ENCODE measurements at regions not wholly inside any gene's neighbourhood (a gene's known extent, or its start where the extent isn't known, plus 50 kb on each side); places are given as distances from the start of the nearest gene placed in this dataset.

DNA sequence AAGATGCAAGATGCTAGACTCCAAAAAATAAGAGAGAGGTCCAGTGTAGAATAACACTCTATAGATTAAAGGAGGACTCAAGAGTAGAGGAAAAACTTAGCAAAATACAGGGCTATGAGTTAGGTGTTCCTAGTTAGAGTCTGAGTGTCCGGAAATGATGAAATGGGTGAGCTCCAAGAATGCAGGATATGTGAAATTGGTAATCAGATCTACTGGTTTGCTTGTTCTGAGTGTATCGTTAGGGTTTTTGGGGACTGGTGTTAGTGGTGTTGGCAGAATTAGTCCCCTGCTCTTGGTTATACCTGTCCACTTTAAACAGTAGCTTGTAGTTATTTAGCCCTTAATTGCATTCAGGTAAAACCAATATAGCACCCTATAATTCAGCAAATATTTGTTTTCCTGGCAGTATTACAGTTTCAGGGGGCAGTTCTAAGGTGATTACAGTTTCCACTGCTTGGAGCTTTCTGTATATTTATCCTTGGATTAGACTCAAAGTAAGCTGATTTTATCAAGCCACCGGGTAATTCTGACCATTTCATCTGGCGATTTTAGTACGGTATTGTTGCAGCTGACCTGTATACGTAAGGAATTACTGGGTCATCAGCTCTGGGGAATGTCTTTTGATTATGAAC is 332.7 kb downstream of the CHRM3 start:
- Histone ChIP-seq H3K27ac (ENCODE audit: insufficient read depth, low read length) (no peak overlapping the region), H2AFZ (ENCODE audit: low read length) (no peak overlapping the region)

GRCh38 chr1:239719642-239720258 is 333.4 kb downstream of the CHRM3 start:
- DNase-seq (ENCODE audit: low read depth in 2 of 2) = no peak
- no peak overlapping the region for H3K4me3 ChIP-seq (replicated peaks in 1 of 4; ENCODE audit: control extremely low read depth in 1 of 4, insufficient read depth in 1 of 4, low read depth in 3 of 4, low read length in 4 of 4)
- H3K36me3 ChIP-seq (ENCODE audit: control insufficient read depth, insufficient read depth, low read length) = no peaks in the 10 kb centered on the region
- H4K20me1 ChIP-seq (ENCODE audit: control insufficient read depth, extremely low read depth, insufficient read depth, low read length) = no peaks in the 10 kb centered on the region
- H3K4me2 ChIP-seq (ENCODE audit: extremely low read depth, insufficient read depth, low read length) = no peak overlapping the region
- H3K79me2 ChIP-seq (ENCODE audit: control insufficient read depth, insufficient read depth, low read length) = no peaks in the 10 kb centered on the region
- no peaks in the 10 kb centered on the region for H3K27me3 ChIP-seq (ENCODE audit: control insufficient read depth, insufficient read depth, low read length)
- TF ChIP-seq, protein P1, sequence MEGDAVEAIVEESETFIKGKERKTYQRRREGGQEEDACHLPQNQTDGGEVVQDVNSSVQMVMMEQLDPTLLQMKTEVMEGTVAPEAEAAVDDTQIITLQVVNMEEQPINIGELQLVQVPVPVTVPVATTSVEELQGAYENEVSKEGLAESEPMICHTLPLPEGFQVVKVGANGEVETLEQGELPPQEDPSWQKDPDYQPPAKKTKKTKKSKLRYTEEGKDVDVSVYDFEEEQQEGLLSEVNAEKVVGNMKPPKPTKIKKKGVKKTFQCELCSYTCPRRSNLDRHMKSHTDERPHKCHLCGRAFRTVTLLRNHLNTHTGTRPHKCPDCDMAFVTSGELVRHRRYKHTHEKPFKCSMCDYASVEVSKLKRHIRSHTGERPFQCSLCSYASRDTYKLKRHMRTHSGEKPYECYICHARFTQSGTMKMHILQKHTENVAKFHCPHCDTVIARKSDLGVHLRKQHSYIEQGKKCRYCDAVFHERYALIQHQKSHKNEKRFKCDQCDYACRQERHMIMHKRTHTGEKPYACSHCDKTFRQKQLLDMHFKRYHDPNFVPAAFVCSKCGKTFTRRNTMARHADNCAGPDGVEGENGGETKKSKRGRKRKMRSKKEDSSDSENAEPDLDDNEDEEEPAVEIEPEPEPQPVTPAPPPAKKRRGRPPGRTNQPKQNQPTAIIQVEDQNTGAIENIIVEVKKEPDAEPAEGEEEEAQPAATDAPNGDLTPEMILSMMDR (conservative IDR thresholded peaks at IDR 0.05 in 1 of 2, IDR thresholded peaks at IDR 0.05 in 1 of 2; ENCODE audit: low read depth in 1 of 2, low read length in 2 of 2) = no peak
- TF ChIP-seq EZH2 (IDR thresholded peaks at IDR 0.05; ENCODE audit: low read length, missing control alignments) = no peak
- H3K9ac ChIP-seq (ENCODE audit: insufficient read depth, low read length) = no peak overlapping the region
- no peak overlapping the region for H2AFZ ChIP-seq (ENCODE audit: low read length)
- no peaks in the 10 kb centered on the region for H3K4me1 ChIP-seq (ENCODE audit: control insufficient read depth, extremely low read depth, insufficient read depth, low read length)
- H3K27ac ChIP-seq (ENCODE audit: insufficient read depth, low read length) = no peak overlapping the region
- H3K9me3 ChIP-seq (ENCODE audit: control insufficient read depth, insufficient read depth, low read depth, low read length) = no peaks in the 10 kb centered on the region

More for the DNA sequence above, 332.7 kb downstream of the CHRM3 start:
- DNase-seq (ENCODE audit: low read depth in 2 of 2) = no peak
- no peak overlapping the region for H3K4me3 ChIP-seq (replicated peaks in 1 of 4; ENCODE audit: control extremely low read depth in 1 of 4, insufficient read depth in 1 of 4, low read depth in 3 of 4, low read length in 4 of 4)
- no peaks in the 10 kb centered on the region for H3K9me3 ChIP-seq (ENCODE audit: control insufficient read depth, insufficient read depth, low read depth, low read length)
- H3K27me3 ChIP-seq (ENCODE audit: control insufficient read depth, insufficient read depth, low read length) = no peaks in the 10 kb centered on the region
- TF ChIP-seq EZH2 (IDR thresholded peaks at IDR 0.05; ENCODE audit: low read length, missing control alignments) = no peak
- TF ChIP-seq, protein P1 (conservative IDR thresholded peaks at IDR 0.05 in 1 of 2, IDR thresholded peaks at IDR 0.05 in 1 of 2; ENCODE audit: low read depth in 1 of 2, low read length in 2 of 2) = no peak
- no peak overlapping the region for H3K9ac ChIP-seq (ENCODE audit: insufficient read depth, low read length)
- H4K20me1 ChIP-seq (ENCODE audit: control insufficient read depth, extremely low read depth, insufficient read depth, low read length) = no peaks in the 10 kb centered on the region
- no peaks in the 10 kb centered on the region for H3K36me3 ChIP-seq (ENCODE audit: control insufficient read depth, insufficient read depth, low read length)
- no peaks in the 10 kb centered on the region for H3K4me1 ChIP-seq (ENCODE audit: control insufficient read depth, extremely low read depth, insufficient read depth, low read length)
- no peaks in the 10 kb centered on the region for H3K79me2 ChIP-seq (ENCODE audit: control insufficient read depth, insufficient read depth, low read length)
- no peak overlapping the region for H3K4me2 ChIP-seq (ENCODE audit: extremely low read depth, insufficient read depth, low read length)

DNA sequence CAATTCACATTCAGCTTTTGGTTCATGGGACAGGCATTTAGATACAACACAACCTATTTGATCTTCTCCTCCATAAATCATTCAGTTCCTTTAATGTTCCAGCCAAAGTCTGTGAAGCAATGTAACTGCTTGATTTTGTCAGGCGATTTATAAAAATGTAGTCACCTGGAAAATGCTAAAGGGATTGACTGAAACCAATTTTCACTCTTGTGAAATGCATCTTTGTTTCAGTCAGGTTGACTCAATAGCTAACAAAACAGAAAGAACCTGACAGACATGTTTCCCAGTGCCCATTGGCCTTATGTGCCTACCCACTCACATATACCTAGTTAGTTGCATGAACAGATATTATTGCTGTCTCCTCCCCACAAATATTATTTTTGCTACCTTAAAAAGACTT is 335.7 kb downstream of the CHRM3 start:
- Histone ChIP-seq H3K4me2 (ENCODE audit: extremely low read depth, insufficient read depth, low read length) (no peak overlapping the region), H3K9me3 (ENCODE audit: control insufficient read depth, insufficient read depth, low read depth, low read length) (no peaks in the 10 kb centered on the region), H2AFZ (ENCODE audit: low read length) (no peak overlapping the region), H3K27me3 (ENCODE audit: control insufficient read depth, insufficient read depth, low read length) (no peaks in the 10 kb centered on the region), H3K27ac (ENCODE audit: insufficient read depth, low read length) (no peak overlapping the region), H3K79me2 (ENCODE audit: control insufficient read depth, insufficient read depth, low read length) (no peaks in the 10 kb centered on the region), H3K4me1 (ENCODE audit: control insufficient read depth, extremely low read depth, insufficient read depth, low read length) (no peaks in the 10 kb centered on the region), H4K20me1 (ENCODE audit: control insufficient read depth, extremely low read depth, insufficient read depth, low read length) (no peaks in the 10 kb centered on the region), H3K9ac (ENCODE audit: insufficient read depth, low read length) (no peak overlapping the region), H3K36me3 (ENCODE audit: control insufficient read depth, insufficient read depth, low read length) (no peaks in the 10 kb centered on the region), H3K4me3 (replicated peaks in 1 of 4; ENCODE audit: control extremely low read depth in 1 of 4, insufficient read depth in 1 of 4, low read depth in 3 of 4, low read length in 4 of 4) (no peak overlapping the region)
- TF ChIP-seq EZH2 (IDR thresholded peaks at IDR 0.05; ENCODE audit: low read length, missing control alignments) = no peak
- TF ChIP-seq, protein P1 (conservative IDR thresholded peaks at IDR 0.05 in 1 of 2, IDR thresholded peaks at IDR 0.05 in 1 of 2; ENCODE audit: low read depth in 1 of 2, low read length in 2 of 2) = no peak
- no peak for DNase-seq (ENCODE audit: low read depth in 2 of 2)
